RWPE2 (cell line): ENCODE measurements at regions not wholly inside any gene's neighbourhood (a gene's known extent, or its start where the extent isn't known, plus 50 kb on each side); places are given as distances from the start of the nearest gene placed in this dataset.

Experiments
- ATAC-seq: fragments of 200-7000 bp; cut with Tn5 transposase; 3 replicates; pipeline ENCODE4 v1.9.1; 2021; ENCODE audit warnings: low read depth
- DNase-seq: peaks from one replicate; pipeline ENCODE4 v3.0.0-alpha.2; 2020; ENCODE audit warnings: low spot score
- H3K27ac ChIP-seq: fragments of 450-650 bp; 2 replicates; pipeline ENCODE4 v1.5.1; 2017; ENCODE audit warnings: mild to moderate bottlenecking; ENCODE audit not compliant: poor library complexity, severe bottlenecking
- H3K27me3 ChIP-seq: fragments of 250-450 bp; sonication (Bioruptor Pico); 2 replicates; pipeline ENCODE4 v1.5.1; 2021; ENCODE audit warnings: mild to moderate bottlenecking, moderate library complexity; ENCODE audit not compliant: insufficient read depth, poor library complexity, severe bottlenecking
- H3K36me3 ChIP-seq: fragments of 250-450 bp; sonication (Bioruptor Pico); 2 replicates; pipeline ENCODE4 v1.5.1; 2020; ENCODE audit warnings: low read depth, mild to moderate bottlenecking, moderate library complexity
- H3K4me1 ChIP-seq: fragments of 250-450 bp; sonication (Bioruptor Pico); 2 replicates; pipeline ENCODE4 v1.5.1; 2021; ENCODE audit warnings: mild to moderate bottlenecking, moderate library complexity; ENCODE audit not compliant: insufficient read depth, poor library complexity, severe bottlenecking
- H3K4me3 ChIP-seq: fragments of 250-450 bp; sonication (Bioruptor Pico); 2 replicates; pipeline ENCODE4 v1.5.1; 2021; ENCODE audit warnings: mild to moderate bottlenecking, moderate library complexity; ENCODE audit not compliant: severe bottlenecking
- H3K9me3 ChIP-seq: fragments of 250-450 bp; sonication (Bioruptor Pico); 2 replicates; pipeline ENCODE4 v1.5.1; 2021; ENCODE audit warnings: mild to moderate bottlenecking, moderate library complexity; ENCODE audit not compliant: severe bottlenecking
- TF ChIP-seq, protein P1 (sequence below): fragments of 450-650 bp; IDR thresholded peaks from one replicate; pipeline ENCODE4 v1.5.1; 2017; ENCODE audit warnings: mild to moderate bottlenecking, moderate library complexity; ENCODE audit not compliant: poor library complexity, severe bottlenecking

DNA sequence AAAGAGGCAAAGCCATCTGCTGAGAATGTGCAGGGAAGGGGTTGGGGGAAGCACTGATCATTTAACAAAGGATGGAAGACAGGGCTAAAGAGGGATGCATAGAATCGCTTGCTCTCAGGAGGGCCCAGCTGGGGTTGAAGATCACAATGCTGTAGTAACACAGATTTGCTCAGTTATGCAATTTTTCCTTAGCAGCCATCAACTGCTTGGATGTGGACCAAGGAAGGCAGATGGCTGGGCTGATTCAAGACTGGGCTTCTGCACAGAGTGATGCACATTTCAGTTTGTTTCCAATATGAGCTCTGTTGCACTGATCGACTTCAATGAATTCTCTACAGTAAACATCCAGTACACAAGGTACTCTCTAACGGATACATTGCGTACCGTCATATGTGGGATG lies 127.8 kb upstream of the TBL1X start:
- Histone ChIP-seq H3K4me1 (no peaks in the 10 kb centered on the region), H3K4me3 (no peak overlapping the region), H3K9me3 (no peaks in the 10 kb centered on the region), H3K27ac (no peak overlapping the region), H3K36me3 (no peaks in the 10 kb centered on the region), H3K27me3 (no peaks in the 10 kb centered on the region)
- TF ChIP-seq, protein P1, sequence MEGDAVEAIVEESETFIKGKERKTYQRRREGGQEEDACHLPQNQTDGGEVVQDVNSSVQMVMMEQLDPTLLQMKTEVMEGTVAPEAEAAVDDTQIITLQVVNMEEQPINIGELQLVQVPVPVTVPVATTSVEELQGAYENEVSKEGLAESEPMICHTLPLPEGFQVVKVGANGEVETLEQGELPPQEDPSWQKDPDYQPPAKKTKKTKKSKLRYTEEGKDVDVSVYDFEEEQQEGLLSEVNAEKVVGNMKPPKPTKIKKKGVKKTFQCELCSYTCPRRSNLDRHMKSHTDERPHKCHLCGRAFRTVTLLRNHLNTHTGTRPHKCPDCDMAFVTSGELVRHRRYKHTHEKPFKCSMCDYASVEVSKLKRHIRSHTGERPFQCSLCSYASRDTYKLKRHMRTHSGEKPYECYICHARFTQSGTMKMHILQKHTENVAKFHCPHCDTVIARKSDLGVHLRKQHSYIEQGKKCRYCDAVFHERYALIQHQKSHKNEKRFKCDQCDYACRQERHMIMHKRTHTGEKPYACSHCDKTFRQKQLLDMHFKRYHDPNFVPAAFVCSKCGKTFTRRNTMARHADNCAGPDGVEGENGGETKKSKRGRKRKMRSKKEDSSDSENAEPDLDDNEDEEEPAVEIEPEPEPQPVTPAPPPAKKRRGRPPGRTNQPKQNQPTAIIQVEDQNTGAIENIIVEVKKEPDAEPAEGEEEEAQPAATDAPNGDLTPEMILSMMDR = no peak
- ATAC-seq (no peak), DNase-seq (no peak)

DNA sequence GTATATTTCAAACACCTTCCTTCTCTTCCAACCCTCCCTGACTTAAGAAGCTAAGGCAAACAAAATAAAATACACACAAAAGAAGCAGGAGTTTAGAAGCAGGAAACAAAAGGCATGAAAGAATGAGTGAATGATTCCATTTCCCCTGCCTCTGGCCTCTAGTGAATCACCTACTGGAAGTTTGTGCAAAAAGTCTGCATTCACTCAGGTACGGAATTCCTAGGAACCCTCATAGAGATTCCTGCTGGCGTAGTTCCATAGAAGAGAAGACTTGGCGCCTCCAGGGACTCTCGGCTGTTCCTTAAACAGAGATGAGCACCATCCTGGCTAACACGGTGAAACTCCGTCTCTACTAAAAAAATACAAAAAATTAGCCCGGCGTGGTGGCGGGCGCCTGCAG lies 125.9 kb upstream of the TBL1X start:
- no peak for ATAC-seq

DNA sequence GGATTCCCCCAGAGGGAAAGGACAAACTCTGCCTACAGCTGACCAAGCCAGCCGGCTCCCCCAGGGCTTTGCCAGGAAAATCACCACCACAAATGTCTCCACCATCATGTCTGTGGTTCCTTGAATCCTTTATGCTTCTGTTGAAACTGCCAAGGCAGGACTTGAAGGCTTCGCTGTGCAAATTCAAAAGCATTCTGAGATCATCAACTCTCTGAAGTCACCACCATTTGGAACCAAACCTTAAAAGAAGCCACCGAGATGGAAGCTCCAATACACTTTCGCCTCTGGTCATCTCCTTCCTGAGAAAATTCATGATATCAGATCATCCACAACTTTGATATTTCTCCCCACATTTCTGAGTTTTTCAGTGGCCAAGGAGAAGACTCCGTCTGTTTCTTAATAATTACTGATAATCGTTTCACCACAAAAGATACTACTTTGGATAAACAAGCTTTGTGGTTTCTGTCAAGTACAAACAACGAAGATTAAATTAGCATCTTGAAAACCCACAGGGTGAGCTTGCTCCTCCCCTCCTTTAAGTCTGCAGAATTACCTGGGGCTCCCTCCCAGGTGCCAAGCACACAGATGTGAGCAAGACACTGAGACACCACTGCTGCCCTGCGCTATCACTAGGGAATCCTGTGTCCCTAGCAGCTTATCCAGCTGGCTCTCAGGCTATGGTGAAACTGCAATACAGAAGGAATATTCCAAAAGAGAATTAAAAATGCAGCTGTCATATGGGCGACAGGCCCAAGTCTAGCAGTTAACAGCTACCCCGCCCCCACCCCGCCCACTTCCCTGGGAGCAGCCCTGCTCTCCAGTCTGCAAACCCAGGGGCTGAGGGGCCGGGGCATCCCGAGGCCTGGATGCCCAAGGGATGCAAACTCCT lies 125.0 kb upstream of the TBL1X start:
- Histone ChIP-seq H3K4me1 (no peaks in the 10 kb centered on the region), H3K27me3 (no peaks in the 10 kb centered on the region), H3K36me3 (no peaks in the 10 kb centered on the region), H3K27ac (no peak overlapping the region), H3K9me3 (no peaks in the 10 kb centered on the region), H3K4me3 (no peak overlapping the region)
- DNase-seq = no peak
- TF ChIP-seq, protein P1 = no peak
- ATAC-seq = no peak

More for the DNA sequence above, 125.9 kb upstream of the TBL1X start:
- H3K27me3 ChIP-seq = no peaks in the 10 kb centered on the region
- no peaks in the 10 kb centered on the region for H3K9me3 ChIP-seq
- DNase-seq = no peak
- TF ChIP-seq, protein P1 = no peak
- H3K27ac ChIP-seq = no peak overlapping the region
- no peaks in the 10 kb centered on the region for H3K36me3 ChIP-seq
- no peak overlapping the region for H3K4me3 ChIP-seq
- H3K4me1 ChIP-seq = no peaks in the 10 kb centered on the region

DNA sequence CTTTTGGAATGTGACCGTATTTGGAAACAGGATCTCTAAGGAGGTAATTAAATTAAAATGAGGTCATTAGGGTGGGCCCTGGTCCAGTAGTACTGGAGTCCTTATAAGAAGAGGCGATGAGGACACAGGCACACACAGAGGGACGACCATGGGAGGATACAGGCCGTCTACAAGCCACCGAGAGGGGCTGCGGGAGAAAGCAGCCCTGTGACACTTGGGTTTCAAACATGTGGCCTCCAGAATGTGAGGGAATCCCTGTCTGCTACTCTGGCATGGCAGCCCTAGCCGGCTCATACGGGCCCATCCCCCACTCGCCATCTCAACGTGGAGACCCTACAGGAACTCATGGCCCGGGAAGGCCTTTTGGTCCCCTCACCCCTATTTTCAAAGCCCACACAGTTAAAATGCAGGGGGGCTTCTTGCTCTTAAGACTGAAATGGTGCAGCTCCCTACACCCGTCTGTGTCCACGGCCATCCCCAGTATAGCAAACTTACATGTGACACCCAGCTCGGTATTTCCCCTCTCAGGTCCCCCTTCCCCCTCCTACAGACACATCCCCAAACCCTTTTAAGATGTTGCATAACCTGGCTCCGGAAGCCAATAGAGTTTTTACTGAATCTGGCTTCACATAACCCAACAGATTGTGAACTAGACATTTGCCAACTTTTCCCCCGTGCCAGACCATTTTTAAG lies 124.1 kb upstream of the TBL1X start:
- DNase-seq = no peak
- TF ChIP-seq, protein P1 = no peak

More for the DNA sequence above, 124.1 kb upstream of the TBL1X start:
- H3K27me3 ChIP-seq = no peaks in the 10 kb centered on the region
- H3K4me3 ChIP-seq = no peak overlapping the region
- ATAC-seq = no peak
- no peaks in the 10 kb centered on the region for H3K9me3 ChIP-seq
- H3K36me3 ChIP-seq = no peaks in the 10 kb centered on the region
- H3K4me1 ChIP-seq = no peaks in the 10 kb centered on the region
- no peak overlapping the region for H3K27ac ChIP-seq
